NCI-H1694 treated with DMSO at 0.1 percent for 48 hours (cell line): ENCODE measurements at regions not wholly inside any gene's neighbourhood (a gene's known extent, or its start where the extent isn't known, plus 50 kb on each side); places are given as distances from the start of the nearest gene placed in this dataset.

Experiments used
- DNase-seq: peaks from one replicate; lab custom pipeline; 2025; lab: John Stamatoyannopoulos, UW

- DNase-seq: no peak
These were observed 263.7 kb downstream of the SOX11 start for GRCh38 chr2:5955921-5956320.

GRCh38 chr2:5959836-5960820 lies 267.9 kb downstream of the SOX11 start:
- no peak for DNase-seq

- no peak for DNase-seq
These were observed 275.3 kb downstream of the SOX11 start for GRCh38 chr2:5967506-5967905.

- DNase-seq: peak; percentile 99
These were observed 277.1 kb downstream of the SOX11 start for GRCh38 chr2:5969303-5969702.

- no peak for DNase-seq
These were observed 278.2 kb downstream of the SOX11 start for GRCh38 chr2:5970347-5970746.

- DNase-seq: no peak
These were observed 282.3 kb downstream of the SOX11 start for GRCh38 chr2:5974477-5974876.

GRCh38 chr2:5975401-5975800 lies 283.2 kb downstream of the SOX11 start:
- DNase-seq: no peak

- no peak for DNase-seq
These were observed 284.4 kb downstream of the SOX11 start for GRCh38 chr2:5976531-5977065.

- DNase-seq: no peak
These were observed 285.3 kb downstream of the SOX11 start for GRCh38 chr2:5977477-5977876.

- peak; percentile 32 for DNase-seq
These were observed 286.1 kb downstream of the SOX11 start for GRCh38 chr2:5978131-5978751.

- no peak for DNase-seq
These were observed 288.4 kb downstream of the SOX11 start for GRCh38 chr2:5980450-5981190.

GRCh38 chr2:5982193-5982902 lies 290.2 kb downstream of the SOX11 start:
- no peak for DNase-seq

- no peak for DNase-seq
These were observed 290.7 kb downstream of the SOX11 start for GRCh38 chr2:5982903-5983265.

- no peak for DNase-seq
These were observed 291.5 kb downstream of the SOX11 start for GRCh38 chr2:5983511-5984272.

- no peak for DNase-seq
These were observed 292.1 kb downstream of the SOX11 start for GRCh38 chr2:5984273-5984655.

- no peak for DNase-seq
These were observed 292.8 kb downstream of the SOX11 start for GRCh38 chr2:5984946-5985345.

- no peak for DNase-seq
These were observed 293.6 kb downstream of the SOX11 start for GRCh38 chr2:5985536-5986385.

- DNase-seq: no peak
These were observed 294.9 kb downstream of the SOX11 start for GRCh38 chr2:5986801-5987787.

GRCh38 chr2:5988120-5988519 lies 295.9 kb downstream of the SOX11 start:
- DNase-seq: no peak
